ENCODE measurements at regions not wholly inside any gene's neighbourhood (a gene's known extent, or its start where the extent isn't known, plus 50 kb on each side); places are given as distances from the start of the nearest gene placed in this dataset.

GRCh38 chr7:121521711-121522400 is 125.7 kb upstream of the FAM3C start:
- TF ChIP-seq POLR2A (IDR thresholded peaks at IDR 0.05; ENCODE audit: extremely low read depth, insufficient read length) (no peak), MAX (IDR thresholded peaks at IDR 0.05; ENCODE audit: low read depth, low read length) (no peak), MYC (IDR thresholded peaks at IDR 0.05; ENCODE audit: low read depth, low read length) (no peak)
- TF ChIP-seq, protein P1, sequence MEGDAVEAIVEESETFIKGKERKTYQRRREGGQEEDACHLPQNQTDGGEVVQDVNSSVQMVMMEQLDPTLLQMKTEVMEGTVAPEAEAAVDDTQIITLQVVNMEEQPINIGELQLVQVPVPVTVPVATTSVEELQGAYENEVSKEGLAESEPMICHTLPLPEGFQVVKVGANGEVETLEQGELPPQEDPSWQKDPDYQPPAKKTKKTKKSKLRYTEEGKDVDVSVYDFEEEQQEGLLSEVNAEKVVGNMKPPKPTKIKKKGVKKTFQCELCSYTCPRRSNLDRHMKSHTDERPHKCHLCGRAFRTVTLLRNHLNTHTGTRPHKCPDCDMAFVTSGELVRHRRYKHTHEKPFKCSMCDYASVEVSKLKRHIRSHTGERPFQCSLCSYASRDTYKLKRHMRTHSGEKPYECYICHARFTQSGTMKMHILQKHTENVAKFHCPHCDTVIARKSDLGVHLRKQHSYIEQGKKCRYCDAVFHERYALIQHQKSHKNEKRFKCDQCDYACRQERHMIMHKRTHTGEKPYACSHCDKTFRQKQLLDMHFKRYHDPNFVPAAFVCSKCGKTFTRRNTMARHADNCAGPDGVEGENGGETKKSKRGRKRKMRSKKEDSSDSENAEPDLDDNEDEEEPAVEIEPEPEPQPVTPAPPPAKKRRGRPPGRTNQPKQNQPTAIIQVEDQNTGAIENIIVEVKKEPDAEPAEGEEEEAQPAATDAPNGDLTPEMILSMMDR (IDR thresholded peaks at IDR 0.05; ENCODE audit: low read depth, low read length), result no peak
